ENCODE measurements at regions not wholly inside any gene's neighbourhood (a gene's known extent, or its start where the extent isn't known, plus 50 kb on each side); places are given as distances from the start of the nearest gene placed in this dataset.
A peak's percentile ranks its signal among the peaks of the same experiment; 100 is the strongest.

- WGBS (ENCODE audit: low lambda C conversion rate, missing lambda C conversion rate), result 89% methylated on average over 1 of the region's 1 CpG
- no peak overlapping the region for H3K4me3 ChIP-seq
- no peaks in the 10 kb centered on the region for H3K36me3 ChIP-seq (replicated peaks; ENCODE audit: insufficient read depth, low read depth)
- H2AFZ ChIP-seq, result no peak overlapping the region
- no peak for DNase-seq (ENCODE audit: low spot score)
- no peaks in the 10 kb centered on the region for H3K9me2 ChIP-seq (replicated peaks; ENCODE audit: insufficient read depth)
- no peak overlapping the region for H3K27ac ChIP-seq
- H3K27me3 ChIP-seq, result no peaks in the 10 kb centered on the region
- peaks cover 14% of the 10 kb centered on the region for H3K4me1 ChIP-seq (ENCODE audit: insufficient read depth)
- H3K9me3 ChIP-seq (ENCODE audit: low read depth), result no peaks in the 10 kb centered on the region
- no peaks in the 10 kb centered on the region for H4K20me1 ChIP-seq (ENCODE audit: insufficient read depth, poor library complexity, severe bottlenecking)
- H3K79me2 ChIP-seq, result no peaks in the 10 kb centered on the region
- no peak overlapping the region for H3K4me2 ChIP-seq
- no peak for TF ChIP-seq EZH2phosphoT487 (IDR thresholded peaks at IDR 0.05; ENCODE audit: low read depth, severe bottlenecking, unreplicated experiment)
- no peak for TF ChIP-seq CTCF (IDR thresholded peaks at IDR 0.05; ENCODE audit: poor library complexity)
- no peak for TF ChIP-seq EZH2 (IDR thresholded peaks at IDR 0.05; ENCODE audit: borderline replicate concordance)
These were observed 165.9 kb downstream of the KLF5 start for GRCh38 chr13:73224703-73225102.

GRCh38 chr13:73223372-73223781 is 164.6 kb downstream of the KLF5 start:
- 78% methylated on average over 5 of the region's 5 CpGs for WGBS (ENCODE audit: low lambda C conversion rate, missing lambda C conversion rate)
- Histone ChIP-seq H3K4me1 (ENCODE audit: insufficient read depth) (peaks cover 14% of the 10 kb centered on the region), H4K20me1 (ENCODE audit: insufficient read depth, poor library complexity, severe bottlenecking) (no peaks in the 10 kb centered on the region), H3K27me3 (no peaks in the 10 kb centered on the region), H3K27ac (peak overlapping the region; percentile 55), H3K79me2 (no peaks in the 10 kb centered on the region), H3K4me3 (no peak overlapping the region), H3K9me2 (replicated peaks; ENCODE audit: insufficient read depth) (no peaks in the 10 kb centered on the region), H2AFZ (no peak overlapping the region), H3K9me3 (ENCODE audit: low read depth) (no peaks in the 10 kb centered on the region), H3K36me3 (replicated peaks; ENCODE audit: insufficient read depth, low read depth) (no peaks in the 10 kb centered on the region), H3K4me2 (no peak overlapping the region)
- TF ChIP-seq EZH2 (IDR thresholded peaks at IDR 0.05; ENCODE audit: borderline replicate concordance), result no peak
- no peak for TF ChIP-seq CTCF (IDR thresholded peaks at IDR 0.05; ENCODE audit: poor library complexity)
- no peak for TF ChIP-seq EZH2phosphoT487 (IDR thresholded peaks at IDR 0.05; ENCODE audit: low read depth, severe bottlenecking, unreplicated experiment)
- DNase-seq (ENCODE audit: low spot score), result no peak

- Histone ChIP-seq H3K9me2 (replicated peaks; ENCODE audit: insufficient read depth) (no peaks in the 10 kb centered on the region), H3K27me3 (no peaks in the 10 kb centered on the region), H3K4me1 (ENCODE audit: insufficient read depth) (peaks cover 14% of the 10 kb centered on the region), H4K20me1 (ENCODE audit: insufficient read depth, poor library complexity, severe bottlenecking) (no peaks in the 10 kb centered on the region), H3K9me3 (ENCODE audit: low read depth) (no peaks in the 10 kb centered on the region), H3K4me3 (no peak overlapping the region), H3K36me3 (replicated peaks; ENCODE audit: insufficient read depth, low read depth) (no peaks in the 10 kb centered on the region), H3K27ac (peak overlapping the region; percentile 55), H2AFZ (no peak overlapping the region), H3K79me2 (no peaks in the 10 kb centered on the region), H3K4me2 (no peak overlapping the region)
- peak; percentile 20 for DNase-seq (ENCODE audit: low spot score)
- 78% methylated on average over 6 of the region's 6 CpGs for WGBS (ENCODE audit: low lambda C conversion rate, missing lambda C conversion rate)
- TF ChIP-seq EZH2phosphoT487 (IDR thresholded peaks at IDR 0.05; ENCODE audit: low read depth, severe bottlenecking, unreplicated experiment) (no peak), EZH2 (IDR thresholded peaks at IDR 0.05; ENCODE audit: borderline replicate concordance) (no peak), CTCF (IDR thresholded peaks at IDR 0.05; ENCODE audit: poor library complexity) (no peak)
These were observed 164.0 kb downstream of the KLF5 start for GRCh38 chr13:73222627-73223305.

Measured in hepatocyte (in vitro differentiated cells).